Hematopoietic multipotent progenitor cell treated with erythropoietin and hydrocortisone succinate and interleukin-3 and kit ligand, for 4 days (in vitro differentiated cells): ENCODE measurements at regions not wholly inside any gene's neighbourhood (a gene's known extent, or its start where the extent isn't known, plus 50 kb on each side); places are given as distances from the start of the nearest gene placed in this dataset.
"Not testable (repeated sequence)": the region's sequence is repeated elsewhere in the genome, so short reads cannot be mapped to it uniquely, and the experiment has no call there.

Experiments used
- DNase-seq: peaks from one replicate; pipeline ENCODE4 v3.0.0-alpha.2; 2015

- peak; percentile 4 for DNase-seq
Measured at GRCh38 chr10:85410586-85410985, 956.0 kb downstream of the GRID1 start.

GRCh38 chr10:85413570-85413969 lies 953.0 kb downstream of the GRID1 start:
- DNase-seq: no peak

- no peak for DNase-seq
Measured at GRCh38 chr10:85420501-85421191, 945.9 kb downstream of the GRID1 start.

- DNase-seq: no peak
Measured at GRCh38 chr10:85421421-85421820, 945.2 kb downstream of the GRID1 start.

GRCh38 chr10:85429126-85429525 lies 937.5 kb downstream of the GRID1 start:
- no peak for DNase-seq

- DNase-seq: no peak
Measured at GRCh38 chr10:85430991-85431390, 935.6 kb downstream of the GRID1 start.

GRCh38 chr10:85433248-85433647 lies 933.3 kb downstream of the GRID1 start:
- no peak for DNase-seq

GRCh38 chr10:85444868-85445267 lies 921.7 kb downstream of the GRID1 start:
- no peak for DNase-seq

- no peak for DNase-seq
Measured at GRCh38 chr10:85445702-85446101, 920.9 kb downstream of the GRID1 start.

GRCh38 chr10:85446827-85447226 lies 919.8 kb downstream of the GRID1 start:
- DNase-seq: no peak

- DNase-seq: peak; percentile 43
Measured at GRCh38 chr10:85447690-85448089, 918.9 kb downstream of the GRID1 start.

- DNase-seq: no peak
Measured at GRCh38 chr10:85448716-85449115, 917.9 kb downstream of the GRID1 start.

GRCh38 chr10:85454386-85454785 lies 912.2 kb downstream of the GRID1 start:
- DNase-seq: no peak

- no peak for DNase-seq
Measured at GRCh38 chr10:85457191-85457590, 909.4 kb downstream of the GRID1 start.

- no peak for DNase-seq
Measured at GRCh38 chr10:85458324-85458723, 908.3 kb downstream of the GRID1 start.

GRCh38 chr10:85459906-85460305 lies 906.7 kb downstream of the GRID1 start:
- DNase-seq: no peak

GRCh38 chr10:85464336-85464735 lies 902.3 kb downstream of the GRID1 start:
- no peak for DNase-seq

GRCh38 chr10:85477979-85478378 lies 888.6 kb downstream of the GRID1 start:
- no peak for DNase-seq

- DNase-seq: no peak
Measured at GRCh38 chr10:85490431-85490830, 876.2 kb downstream of the GRID1 start.

GRCh38 chr10:85491652-85492051 lies 874.9 kb downstream of the GRID1 start:
- DNase-seq: no peak

GRCh38 chr10:85492684-85493083 lies 873.9 kb downstream of the GRID1 start:
- DNase-seq: no peak

- no peak for DNase-seq
Measured at GRCh38 chr10:85493703-85494102, 872.9 kb downstream of the GRID1 start.

GRCh38 chr10:85504641-85505040 lies 862.0 kb downstream of the GRID1 start:
- DNase-seq: not testable (repeated sequence)

GRCh38 chr10:85508159-85508558 lies 858.4 kb downstream of the GRID1 start:
- DNase-seq: no peak

GRCh38 chr10:85510682-85511081 lies 855.9 kb downstream of the GRID1 start:
- peak; percentile 0 for DNase-seq
